Stimulated activated CD4-positive, alpha-beta T cell treated with anti-CD3 and anti-CD28 coated beads, Interleukin-1b, Interleukin-23, amount 100 ng/mL, for 24 hours (primary cell): ENCODE measurements at regions not wholly inside any gene's neighbourhood (a gene's known extent, or its start where the extent isn't known, plus 50 kb on each side); places are given as distances from the start of the nearest gene placed in this dataset.

Source experiments
- DNase-seq, 4 experiments: peaks; one replicate each; pipeline ENCODE4 v3.0.0-alpha.2; 2020; ENCODE audit warnings: low read depth in 4 of 4, low spot score in 1 of 4

DNA sequence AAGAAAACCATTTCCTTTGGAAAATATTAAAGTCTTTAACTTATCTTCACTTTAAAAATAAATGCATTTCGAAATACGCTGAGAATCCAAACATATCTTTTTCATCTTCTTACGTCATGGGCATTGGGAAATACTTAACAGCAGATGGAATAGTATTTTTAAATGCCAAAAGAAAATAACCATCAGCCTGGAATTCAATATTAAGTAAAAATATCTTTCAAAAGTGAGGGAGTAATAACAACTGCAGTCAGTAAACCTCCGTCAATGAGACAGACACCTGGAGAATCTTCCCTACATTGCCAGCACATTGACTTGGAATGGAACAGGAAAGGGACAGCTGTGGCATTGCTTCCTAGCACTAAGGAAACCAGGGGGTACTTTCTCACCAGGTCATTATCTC lies 290.4 kb upstream of the TNP1 start:
- DNase-seq: no peak

DNA sequence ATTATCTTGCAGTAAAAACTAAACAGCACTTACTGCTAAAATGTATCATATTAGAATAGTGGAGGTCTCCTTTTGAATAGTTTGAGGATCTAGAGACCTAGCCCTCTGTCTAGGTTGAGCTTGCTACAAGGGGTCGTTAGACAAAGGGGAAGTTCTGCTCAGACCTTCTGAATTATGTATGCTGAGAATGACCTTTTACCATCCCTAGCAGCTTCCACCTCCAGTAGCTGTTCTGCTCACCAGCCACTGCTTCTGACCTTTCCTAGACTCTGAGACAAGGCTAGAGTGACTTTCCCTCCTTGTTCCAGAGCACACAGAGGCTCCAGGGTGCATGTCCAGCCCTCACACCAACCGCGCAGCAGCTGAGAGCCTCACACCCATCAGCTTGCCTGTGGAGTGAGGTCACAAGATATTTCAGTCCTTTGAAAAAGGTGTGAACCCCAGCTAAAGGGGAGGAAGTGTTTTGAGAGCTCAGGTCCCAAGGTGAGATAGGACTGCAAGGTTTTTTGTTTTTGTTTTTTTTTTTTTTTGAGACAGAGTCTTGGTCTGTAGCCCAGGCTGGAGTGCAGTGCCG lies 289.3 kb upstream of the TNP1 start:
- DNase-seq: no peak

DNA sequence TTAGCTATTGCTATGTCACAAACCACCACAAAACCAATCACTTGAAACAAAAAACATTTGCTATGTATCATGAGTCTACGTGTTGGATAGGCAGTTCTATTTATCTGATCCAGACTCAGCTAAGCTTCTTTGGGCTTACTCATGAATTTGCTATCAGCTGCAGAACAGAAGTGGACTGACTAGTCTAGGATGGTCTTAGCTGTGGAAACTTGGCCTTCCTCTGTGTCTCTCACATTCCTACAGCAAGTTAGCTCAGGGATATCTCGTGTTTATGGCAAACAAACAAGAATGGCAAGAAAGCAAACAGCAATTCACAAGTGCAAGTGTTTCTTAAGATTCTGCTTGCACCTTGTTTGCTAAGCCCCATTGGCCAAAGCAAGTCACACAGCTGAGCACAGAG lies 288.0 kb upstream of the TNP1 start:
- no peak for DNase-seq

DNA sequence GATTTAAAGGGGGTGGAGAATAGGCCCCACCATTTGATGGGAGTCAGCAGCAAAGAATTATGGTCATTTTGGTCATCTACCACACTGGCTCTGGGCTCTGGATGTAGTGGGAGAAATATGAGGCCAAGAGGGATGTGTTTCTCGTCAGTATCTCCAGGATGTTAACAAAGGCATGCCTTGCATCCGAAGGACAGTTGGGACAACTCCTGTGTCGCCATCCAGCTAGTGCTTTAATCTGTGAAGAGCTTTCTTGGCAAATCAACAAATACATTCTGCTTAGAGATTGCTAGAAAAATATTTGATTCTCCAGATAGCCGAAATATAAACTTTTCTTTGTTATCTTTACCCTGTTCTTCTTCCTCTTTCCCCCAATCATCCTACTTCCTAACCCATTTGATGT lies 287.1 kb upstream of the TNP1 start:
- no peak for DNase-seq

DNA sequence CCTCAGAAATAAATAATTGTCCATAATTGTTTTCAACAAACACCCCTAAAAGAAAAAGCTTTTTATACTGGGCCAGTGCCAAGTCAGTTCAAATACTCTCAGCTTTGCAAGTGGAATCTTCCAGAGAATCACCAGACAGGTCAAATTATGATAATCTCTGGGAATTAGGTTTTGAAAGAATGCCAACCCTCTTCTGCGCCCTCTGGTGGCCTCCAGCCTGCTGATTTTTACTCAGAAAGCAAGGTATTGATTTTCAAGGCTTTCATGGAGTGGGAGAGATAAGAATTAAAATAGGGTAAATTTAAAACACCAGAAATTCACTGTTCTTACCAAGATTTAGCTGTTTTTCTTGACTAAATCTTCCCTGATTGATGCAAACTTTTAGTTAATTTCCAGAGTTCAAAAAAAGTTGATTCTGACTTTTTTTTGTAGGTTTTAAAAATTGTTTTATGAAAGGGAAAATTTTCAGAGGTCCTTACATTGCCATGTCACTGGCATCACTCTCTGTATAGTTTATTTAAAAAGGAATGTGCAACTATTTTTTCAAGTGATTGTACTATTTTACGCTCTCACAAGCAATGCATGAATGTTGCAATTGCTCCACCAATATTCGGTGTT lies 282.9 kb upstream of the TNP1 start:
- no peak for DNase-seq

DNA sequence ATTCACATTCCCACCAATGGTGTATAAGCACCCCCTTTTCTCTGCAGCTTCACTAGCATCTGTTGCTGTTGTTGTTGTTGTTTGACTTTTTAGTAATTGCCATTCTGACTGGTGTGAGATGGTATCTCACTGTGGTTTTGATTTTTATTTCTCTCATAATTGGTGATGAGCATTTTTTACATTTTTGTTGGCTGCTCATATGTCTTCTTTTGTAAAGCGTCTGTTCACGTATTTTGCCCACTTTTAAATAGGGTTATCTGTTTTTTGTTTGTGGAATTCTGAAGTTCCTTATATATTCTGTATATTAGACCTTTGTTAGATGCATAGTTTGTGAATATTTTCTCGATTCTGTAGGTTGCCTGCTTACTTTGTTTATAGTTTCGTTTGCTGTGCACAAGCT lies 278.4 kb upstream of the TNP1 start:
- DNase-seq: no peak

DNA sequence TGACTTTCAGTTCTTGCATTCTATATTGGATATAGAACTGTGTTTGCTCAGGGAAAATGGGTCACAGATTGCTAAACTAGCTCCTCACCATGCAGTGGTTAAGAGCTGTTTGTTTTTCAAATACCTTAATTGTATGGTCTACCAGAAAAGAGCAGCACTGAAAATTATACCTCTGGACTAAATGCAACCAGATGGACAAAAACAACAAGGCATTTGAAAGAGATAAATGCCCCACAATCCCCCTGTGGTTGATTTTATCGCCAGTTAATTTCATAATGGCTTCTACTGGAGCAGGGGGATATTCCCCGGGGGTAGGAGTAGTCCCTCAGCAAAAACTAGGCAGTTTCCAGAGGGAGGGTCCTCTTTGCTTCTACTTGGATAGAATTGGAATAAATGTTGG lies 267.9 kb upstream of the TNP1 start:
- no peak for DNase-seq

DNA sequence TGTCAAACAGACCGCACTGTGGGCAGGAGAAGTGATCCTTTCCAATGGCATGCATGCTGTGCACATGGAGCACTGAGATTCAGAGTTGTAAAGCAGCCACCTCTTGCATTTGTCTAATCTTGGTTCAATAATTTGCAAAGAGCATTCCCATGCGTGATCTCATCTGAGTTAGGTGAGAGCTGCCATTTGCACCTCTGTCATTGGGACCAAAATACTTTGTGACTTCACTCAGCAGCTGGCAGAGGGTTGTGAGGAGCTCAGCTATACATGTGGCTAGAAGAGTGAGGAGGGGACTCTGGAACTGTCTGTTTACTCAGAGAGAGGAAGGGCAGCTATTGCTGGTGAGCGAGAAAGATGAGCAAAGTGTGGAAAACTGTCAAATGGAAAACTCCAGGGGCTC lies 265.1 kb upstream of the TNP1 start:
- DNase-seq: no peak

DNA sequence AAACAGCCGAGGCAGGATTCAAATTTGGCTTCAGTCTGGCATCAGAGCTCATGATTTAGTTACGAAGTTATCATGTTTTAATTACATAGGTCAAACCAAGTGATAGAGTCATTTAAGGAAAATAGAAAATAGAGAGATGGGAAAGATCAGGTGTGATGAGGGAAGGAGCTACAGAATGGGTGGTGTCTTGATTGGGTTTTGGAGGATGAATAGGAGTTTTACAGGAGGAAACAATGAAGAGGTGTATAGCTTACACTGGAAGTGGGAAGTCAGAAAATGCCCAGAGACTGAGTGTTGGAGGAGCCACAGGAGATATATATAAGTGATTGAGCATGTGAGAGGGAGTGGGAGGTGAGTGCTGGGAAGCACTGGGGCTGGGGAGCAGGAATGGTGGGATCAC lies 264.2 kb upstream of the TNP1 start:
- no peak for DNase-seq

DNA sequence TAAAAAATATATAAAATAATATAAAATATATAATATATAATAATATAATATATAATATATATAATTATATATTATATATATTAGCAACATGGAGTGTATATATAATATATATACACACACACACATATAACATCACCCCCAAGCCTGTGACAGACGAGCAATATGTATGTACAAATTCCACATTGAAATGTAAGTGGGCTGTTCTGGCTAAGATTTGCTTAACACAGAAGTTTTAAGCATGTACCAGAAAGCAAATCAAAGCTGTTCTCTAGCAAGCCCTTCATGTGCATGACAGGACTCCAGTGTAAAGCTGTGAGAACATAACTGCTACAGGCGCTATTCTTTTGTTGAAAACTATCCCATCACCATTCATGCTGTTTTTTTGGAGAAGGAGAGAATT lies 261.7 kb upstream of the TNP1 start:
- no peak for DNase-seq

DNA sequence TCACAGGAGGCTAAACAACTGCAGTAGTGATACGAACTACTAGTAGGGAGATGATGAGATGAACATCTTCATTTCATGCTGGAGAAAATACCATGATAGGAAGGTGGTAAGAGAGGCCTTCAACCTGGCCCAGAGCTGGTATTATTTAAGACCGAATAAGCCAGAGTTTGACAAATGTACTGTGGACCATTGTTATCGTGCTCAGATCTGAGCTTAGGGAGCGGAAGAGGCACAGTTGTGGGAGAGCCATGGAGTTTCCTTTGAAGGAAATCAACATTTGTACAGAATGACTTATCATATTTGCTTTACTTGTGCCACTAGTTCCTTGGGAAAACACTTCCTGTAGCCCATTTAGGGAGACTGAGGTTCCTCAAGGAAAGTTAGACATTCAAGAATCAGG lies 260.6 kb upstream of the TNP1 start:
- DNase-seq: no peak

DNA sequence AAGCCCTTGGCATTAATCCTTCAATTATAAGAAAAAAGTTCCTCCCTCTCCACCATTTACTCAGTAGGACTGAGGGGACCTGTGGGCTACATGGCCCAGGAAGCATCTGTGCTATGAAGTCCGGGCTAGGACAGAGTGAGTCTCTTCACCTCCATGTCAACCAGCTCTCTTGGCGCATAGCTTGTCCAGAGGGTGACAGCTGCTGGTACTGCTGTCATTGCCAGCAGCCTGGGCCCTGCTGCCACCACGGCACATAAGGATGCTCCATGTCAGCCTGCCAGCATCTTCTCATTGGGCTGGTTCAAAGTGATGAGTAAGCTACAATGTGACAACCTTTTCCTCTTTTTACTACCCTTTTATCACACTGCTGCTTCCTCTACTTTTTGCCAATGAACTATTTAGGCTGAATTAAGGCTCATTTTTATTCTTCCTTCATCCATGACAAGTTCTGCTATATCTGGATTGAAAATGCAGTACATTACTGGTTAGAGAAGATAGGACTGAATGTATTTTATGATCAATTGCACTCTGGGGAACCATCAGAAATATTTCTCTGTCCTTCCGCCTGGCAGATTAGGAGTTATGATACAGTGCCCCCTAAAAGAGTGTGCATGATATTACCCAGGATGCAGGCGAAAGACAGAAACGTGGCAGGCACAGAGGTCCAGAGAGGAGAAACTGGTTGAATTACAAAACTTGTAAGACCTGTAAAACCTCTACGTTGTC lies 258.9 kb upstream of the TNP1 start:
- no peak for DNase-seq

DNA sequence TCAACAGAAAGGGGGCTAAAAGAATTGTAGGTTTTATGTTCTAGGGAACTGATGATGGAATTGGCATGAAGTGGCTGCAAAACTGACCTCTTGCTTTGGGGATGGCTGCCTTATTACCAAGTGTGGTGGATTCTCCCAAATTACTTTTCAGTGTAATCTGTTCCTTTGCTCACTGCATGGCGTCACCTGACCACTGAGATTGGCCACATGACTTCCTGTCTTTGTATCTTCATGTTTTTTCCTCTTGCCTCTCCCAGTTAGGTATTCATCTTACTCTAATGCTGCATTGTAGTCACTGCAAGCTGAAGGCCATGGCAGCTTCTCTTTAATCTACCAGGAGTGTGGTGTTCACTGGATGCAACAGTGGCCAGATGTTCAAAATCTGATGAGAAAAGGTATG lies 257.7 kb upstream of the TNP1 start:
- DNase-seq: no peak

DNA sequence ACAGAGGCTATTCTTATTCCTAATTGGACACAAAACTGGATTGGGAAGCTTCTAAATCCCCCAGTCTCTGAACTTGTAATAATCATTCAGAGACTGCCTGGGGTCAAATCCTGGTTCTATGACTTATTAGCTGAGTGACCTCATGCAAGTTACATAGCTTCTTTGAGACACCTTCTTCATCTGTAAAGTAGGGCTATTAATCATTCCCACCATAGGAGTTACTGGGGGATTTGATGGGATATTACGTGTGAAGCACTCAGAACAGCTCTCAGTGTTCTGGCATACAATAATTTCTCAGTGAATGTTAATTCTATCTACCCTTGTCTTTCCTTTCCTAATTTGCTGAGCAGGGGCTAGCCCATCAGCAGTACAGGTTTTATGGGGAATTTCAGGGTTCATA lies 256.7 kb upstream of the TNP1 start:
- DNase-seq: no peak

DNA sequence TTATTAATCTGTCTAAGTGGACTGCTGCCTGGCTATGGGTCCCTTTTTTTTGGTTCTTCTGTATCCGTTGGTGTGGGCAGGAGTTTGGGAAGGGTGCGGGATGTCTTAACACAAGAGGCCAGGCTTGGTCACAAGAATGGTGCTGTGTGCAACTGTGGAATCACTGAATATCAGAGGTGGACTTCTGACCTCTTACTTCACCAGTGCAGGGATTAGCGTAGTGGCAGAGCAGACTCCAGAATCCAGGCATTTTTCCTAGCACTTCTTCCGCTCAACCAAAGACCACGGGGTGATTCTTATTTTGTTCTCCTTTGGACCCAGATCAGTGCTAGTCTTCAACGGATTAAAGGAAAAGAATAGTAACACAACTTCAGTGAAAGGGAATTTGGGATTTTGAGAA lies 254.3 kb upstream of the TNP1 start:
- DNase-seq: no peak

DNA sequence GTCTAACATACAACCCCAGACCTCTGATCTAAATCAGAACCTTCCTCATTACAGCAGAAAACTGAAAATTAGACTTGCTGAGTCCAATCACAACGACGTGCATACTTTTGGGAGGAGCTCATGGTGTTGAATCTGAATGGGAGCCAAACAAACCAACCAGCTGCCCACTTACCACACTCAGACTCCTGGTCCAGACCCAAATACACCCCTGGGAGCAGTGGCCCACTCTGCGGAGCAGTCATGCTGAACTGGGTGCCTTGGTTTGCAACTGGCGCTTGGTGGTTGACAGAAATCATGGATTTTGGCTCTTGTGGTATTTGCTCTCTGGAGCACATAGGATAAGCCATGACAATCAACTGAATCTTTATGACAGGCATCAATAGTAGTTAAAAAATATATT lies 253.6 kb upstream of the TNP1 start:
- DNase-seq: no peak

DNA sequence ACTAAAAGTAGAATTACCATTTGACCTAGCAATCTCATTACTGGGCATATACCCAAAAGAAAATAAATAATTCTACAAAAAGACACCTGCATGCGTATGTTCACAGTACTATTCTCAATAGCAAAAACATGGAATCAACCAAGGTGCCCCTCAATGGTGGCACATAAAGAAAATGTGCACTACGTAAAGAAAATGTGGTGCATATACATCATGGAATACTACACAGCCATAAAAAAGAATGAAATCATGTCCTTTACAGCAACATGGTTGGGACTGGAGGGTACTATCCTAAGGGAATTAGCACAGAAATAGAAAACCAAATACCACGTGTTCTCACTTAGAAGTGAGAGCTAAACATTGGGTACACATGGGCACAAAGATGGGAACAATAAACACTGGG lies 250.7 kb upstream of the TNP1 start:
- no peak for DNase-seq

DNA sequence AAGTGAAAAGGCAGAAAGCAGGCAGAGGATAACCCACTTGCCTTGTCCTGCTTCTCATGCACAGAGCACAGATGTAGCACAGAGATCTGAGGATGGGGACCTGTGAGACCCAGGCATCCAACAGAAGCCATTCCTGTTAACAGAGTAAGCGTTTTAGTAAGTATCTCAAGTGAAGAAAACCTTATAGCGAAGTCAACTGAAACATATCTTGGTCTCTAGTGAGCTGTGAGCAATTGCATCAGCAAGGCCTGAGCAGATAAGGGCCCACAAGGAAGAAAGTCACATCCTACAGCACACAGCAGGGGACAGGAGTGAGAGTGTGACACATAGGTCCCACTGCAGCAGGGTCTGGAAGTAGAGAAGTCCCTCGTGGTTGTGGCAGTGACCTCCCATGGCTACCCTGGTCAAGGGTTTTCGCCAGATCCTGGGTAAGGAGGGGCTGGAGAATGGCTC lies 248.7 kb upstream of the TNP1 start:
- DNase-seq: no peak

DNA sequence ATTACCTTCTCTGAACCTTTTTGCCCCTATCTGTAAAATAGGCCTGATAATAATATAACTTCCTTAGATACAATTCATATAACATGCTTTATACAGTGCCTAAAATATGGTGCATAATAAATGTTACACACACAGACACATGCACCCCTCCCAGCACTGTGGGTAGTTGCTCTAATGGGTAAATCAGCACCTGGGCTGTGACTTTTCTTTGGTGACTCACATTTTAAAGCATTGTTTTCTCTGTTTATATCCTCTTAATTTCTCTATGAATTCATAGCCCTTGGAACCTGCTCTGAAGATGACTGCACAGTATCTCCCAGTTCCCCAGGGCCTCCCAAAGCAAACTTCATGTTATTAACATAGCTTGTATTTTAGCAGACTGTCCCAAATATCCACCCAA lies 248.2 kb upstream of the TNP1 start:
- DNase-seq: no peak

DNA sequence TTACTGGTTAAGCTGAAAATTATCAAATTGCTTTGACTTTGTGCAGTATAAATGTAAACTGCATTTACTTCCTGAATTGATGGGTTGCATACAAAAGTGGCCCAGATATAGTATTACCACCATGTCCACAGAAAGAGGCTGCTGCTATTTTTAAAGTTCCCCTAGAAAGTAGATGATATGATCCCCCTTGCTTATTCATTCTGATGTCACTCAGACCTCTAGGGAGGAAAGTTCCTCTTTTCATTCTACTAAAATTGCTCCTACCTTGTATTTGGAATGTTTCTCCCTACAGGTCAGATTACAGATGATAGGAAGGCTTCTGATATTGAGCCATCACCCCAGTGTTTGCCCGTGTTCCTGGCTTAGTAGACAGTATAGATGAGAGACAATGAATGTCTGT lies 247.6 kb upstream of the TNP1 start:
- no peak for DNase-seq

DNA sequence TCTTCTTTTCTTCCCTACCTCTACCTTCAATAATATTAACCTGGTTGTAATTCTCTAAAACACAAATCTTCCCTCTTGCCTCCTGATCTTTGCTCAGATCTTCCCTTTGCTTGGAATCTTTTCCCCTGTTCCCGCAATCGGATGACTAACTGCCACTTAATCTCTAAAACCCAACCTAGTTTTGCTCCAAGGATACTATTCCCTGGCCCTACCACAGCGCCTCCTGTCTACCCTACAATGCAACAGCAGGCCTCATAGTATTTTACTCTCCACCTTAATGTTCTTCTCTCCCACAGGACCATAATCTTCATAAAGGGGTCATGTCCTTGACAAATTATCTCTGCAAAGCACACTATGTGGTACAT lies 246.8 kb upstream of the TNP1 start:
- DNase-seq: no peak

DNA sequence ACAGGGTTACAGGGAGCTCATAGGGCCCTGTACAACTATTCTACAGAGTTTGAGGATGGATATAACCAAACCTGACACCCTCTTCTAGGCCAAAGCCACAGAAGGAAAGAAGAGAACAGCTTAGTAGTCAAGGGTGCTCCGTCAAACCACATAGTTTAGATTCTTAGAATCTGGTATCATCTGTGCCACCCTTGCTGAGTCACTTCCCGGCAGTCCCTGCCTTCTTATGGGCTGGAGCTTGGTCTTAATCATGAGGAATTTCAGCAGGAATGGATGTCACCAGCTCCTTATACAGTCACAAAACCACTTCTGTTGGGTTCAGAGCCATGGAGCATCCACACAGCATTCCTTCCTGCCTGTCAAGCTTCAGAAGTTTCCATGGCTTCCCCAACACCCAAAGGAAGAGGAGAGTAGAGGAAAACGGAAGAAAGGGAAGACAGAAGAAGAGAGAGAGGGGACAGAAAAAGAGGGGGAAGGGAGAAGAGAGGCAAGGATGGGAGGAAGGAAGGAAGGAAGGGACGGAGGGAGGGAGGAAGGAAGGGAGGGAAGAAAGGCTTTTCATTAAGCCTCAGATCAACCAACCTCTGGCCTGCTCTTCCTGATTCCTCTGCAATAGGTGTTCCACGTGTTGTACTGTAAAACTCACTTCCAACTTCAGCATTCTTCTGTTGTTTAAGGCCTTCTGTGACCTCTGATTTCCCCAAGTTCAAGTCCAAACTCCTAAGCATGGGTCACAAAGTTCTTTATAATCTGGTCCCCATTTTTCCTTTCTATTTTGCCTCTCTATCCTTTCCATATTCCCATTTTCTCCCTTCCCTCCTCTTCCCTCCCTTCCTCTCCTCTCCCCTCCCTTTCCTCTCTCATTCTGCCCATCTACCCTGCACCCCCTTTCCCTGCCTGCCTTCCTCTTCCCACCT lies 246.1 kb upstream of the TNP1 start:
- no peak for DNase-seq
